ENCODE measurements at regions not wholly inside any gene's neighbourhood (a gene's known extent, or its start where the extent isn't known, plus 50 kb on each side); places are given as distances from the start of the nearest gene placed in this dataset.

GRCh38 chr2:185643434-185643833 lies 95.2 kb upstream of the FSIP2 start:
- Mint-ChIP-seq H3K36me3 (ENCODE audit: insufficient read depth in 1 of 3, low read depth in 3 of 3) (no peaks in the 10 kb centered on the region), H3K4me3 (no peak overlapping the region), H3K27me3 (ENCODE audit: low read depth) (no peaks in the 10 kb centered on the region), H3K27ac (no peak overlapping the region), H3K9me3 (no peaks in the 10 kb centered on the region), H3K4me1 (peaks cover 9 to 13% of the 10 kb centered on the region in 2 experiments)
- no peak overlapping the region for H2BK5ac ChIP-seq (ENCODE audit: insufficient read length, low read length)
- H3T11ph ChIP-seq (ENCODE audit: low read length): no peak overlapping the region
- H3K79me1 ChIP-seq (ENCODE audit: insufficient read depth, low read depth, low read length, poor library complexity, severe bottlenecking): no peaks in the 10 kb centered on the region
- H3K14ac ChIP-seq (ENCODE audit: insufficient read depth, low read length): no peak overlapping the region
- no peaks in the 10 kb centered on the region for H4K20me1 ChIP-seq (ENCODE audit: control insufficient read depth, insufficient read depth, insufficient read length)
- H3K23me2 ChIP-seq (ENCODE audit: insufficient read length, low read depth, low read length, poor library complexity, severe bottlenecking): no peaks in the 10 kb centered on the region
- no peak overlapping the region for H2AFZ ChIP-seq (ENCODE audit: low read length)
- WGBS (ENCODE audit: extremely low coverage, insufficient read length, low lambda C conversion rate): no CpG with 5 or more reads among the region's 1 CpG
- H2BK15ac ChIP-seq (ENCODE audit: low read depth, low read length): no peak overlapping the region
- H4K5ac ChIP-seq (ENCODE audit: insufficient read length, low read depth, low read length): no peak overlapping the region
- H2BK120ac ChIP-seq (ENCODE audit: low read depth, low read length, poor library complexity, severe bottlenecking): no peak overlapping the region
- H3K9ac ChIP-seq (ENCODE audit: extremely low read depth, insufficient read length, low read length): no peak overlapping the region
- H3K4ac ChIP-seq (ENCODE audit: low read depth, low read length): no peak overlapping the region
- H2BK12ac ChIP-seq (ENCODE audit: insufficient read length, low read depth, low read length): no peak overlapping the region
- no peak overlapping the region for H3K4me2 ChIP-seq (ENCODE audit: insufficient read depth, insufficient read length, low read length)
- H2BK20ac ChIP-seq (ENCODE audit: low read depth, low read length, poor library complexity, severe bottlenecking): no peak overlapping the region
- no peak overlapping the region for H3K18ac ChIP-seq (ENCODE audit: insufficient read length, low read depth, low read length)
- no peak overlapping the region for H3K56ac ChIP-seq (ENCODE audit: insufficient read length, low read depth, low read length)
- no peak overlapping the region for H3K23ac ChIP-seq (ENCODE audit: insufficient read length, low read depth, low read length)
- no peak for DNase-seq
- no peak overlapping the region for H2AK5ac ChIP-seq (ENCODE audit: insufficient read length, low read length)
- no peak overlapping the region for H4K8ac ChIP-seq (replicated peaks; ENCODE audit: insufficient read length, low read depth, low read length)
- no peak for TF ChIP-seq CTCF (conservative IDR thresholded peaks at IDR 0.05)
- H3K27ac ChIP-seq (ENCODE audit: insufficient read length, low read depth, low read length): no peak overlapping the region
- no peaks in the 10 kb centered on the region for H3K79me2 ChIP-seq (ENCODE audit: insufficient read depth, low read length)
- no peaks in the 10 kb centered on the region for H3K27me3 ChIP-seq (ENCODE audit: insufficient read depth, low read length)
- no peaks in the 10 kb centered on the region for H3K9me3 ChIP-seq (ENCODE audit: control insufficient read depth, low read depth, low read length)
- no peaks in the 10 kb centered on the region; the same call in 1 of the 2 replicates for H3K4me1 ChIP-seq (ENCODE audit: insufficient read depth, low read length)
- no peak overlapping the region for H4K91ac ChIP-seq (ENCODE audit: insufficient read length, low read depth, low read length)

Measured in H9 (cell line).